Choroid plexus epithelial cell (primary cell): ENCODE measurements at regions not wholly inside any gene's neighbourhood (a gene's known extent, or its start where the extent isn't known, plus 50 kb on each side); places are given as distances from the start of the nearest gene placed in this dataset.

Source experiments
- DNase-seq: peaks from one replicate; pipeline ENCODE4 v3.0.0-alpha.2; 2010; ENCODE audit warnings: low read depth
- H3K4me3 ChIP-seq: 2 replicates; pipeline ENCODE4 v1.5.1; 2011; ENCODE audit warnings: low read depth, mild to moderate bottlenecking, control low read depth, low read length, moderate library complexity
- CTCF ChIP-seq: conservative IDR thresholded peaks from 2 replicates; pipeline ENCODE4 v1.5.1; 2011; ENCODE audit warnings: low read depth, mild to moderate bottlenecking, control low read depth, inconsistent platforms, low read length, moderate library complexity

- no peak for DNase-seq
- TF ChIP-seq CTCF, result no peak
- H3K4me3 ChIP-seq, result no peak overlapping the region
Measured at GRCh38 chr13:53240401-53241025, 211.9 kb downstream of the OLFM4 start.

- DNase-seq, result no peak
- no peak for TF ChIP-seq CTCF
- no peak overlapping the region for H3K4me3 ChIP-seq
Measured at GRCh38 chr13:53241891-53242348, 213.3 kb downstream of the OLFM4 start.

DNA sequence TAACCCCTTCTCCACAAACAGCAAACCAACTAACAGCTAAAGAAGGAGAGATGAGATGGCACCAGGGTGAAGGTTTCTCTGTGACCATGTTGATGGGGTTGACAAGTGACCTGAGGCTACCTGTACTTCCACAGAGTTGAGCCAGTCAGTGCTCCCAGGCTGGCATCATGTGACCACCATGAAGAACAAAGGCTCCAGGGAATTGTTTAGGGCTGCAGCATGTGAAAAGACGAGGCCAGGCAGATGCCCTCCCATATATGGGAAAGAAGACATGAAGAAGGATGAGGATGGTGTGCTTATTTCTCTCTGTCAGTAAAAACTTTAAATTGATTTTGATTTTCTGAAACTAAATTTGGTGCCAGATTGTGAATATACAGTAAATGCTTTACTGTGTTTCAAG is 220.6 kb downstream of the OLFM4 start:
- no peak for TF ChIP-seq CTCF
- no peak overlapping the region for H3K4me3 ChIP-seq
- DNase-seq, result no peak

DNA sequence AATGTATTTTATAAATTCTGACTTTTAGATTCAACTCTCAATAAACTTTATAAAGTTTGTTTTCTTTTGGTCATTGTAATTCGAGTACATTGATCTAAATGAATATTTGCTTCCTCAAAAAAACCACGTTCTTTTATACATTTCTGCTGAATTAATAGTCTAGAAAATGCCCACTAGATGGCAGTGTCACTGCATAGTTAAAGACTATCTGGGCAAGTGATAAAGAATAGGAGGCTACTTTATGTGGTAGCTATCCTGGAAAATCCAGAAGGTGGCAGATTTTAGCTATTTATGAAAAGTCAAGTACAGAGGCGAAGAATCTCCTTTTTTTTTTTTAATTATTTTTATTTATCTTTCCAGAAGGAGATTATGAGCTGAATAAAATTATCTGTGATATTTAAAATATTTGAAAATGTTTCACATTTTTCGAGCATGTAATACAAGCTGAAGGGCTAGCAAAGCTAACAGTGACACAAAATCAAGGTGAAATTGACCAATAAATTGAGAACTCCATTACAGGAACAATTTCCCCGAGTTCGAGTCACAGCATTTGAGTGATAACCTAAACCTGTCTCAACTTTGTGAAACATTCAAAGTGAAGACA is 221.8 kb downstream of the OLFM4 start:
- DNase-seq, result peak; percentile 85
- no peak overlapping the region for H3K4me3 ChIP-seq
- TF ChIP-seq CTCF, result peak; percentile 70

DNA sequence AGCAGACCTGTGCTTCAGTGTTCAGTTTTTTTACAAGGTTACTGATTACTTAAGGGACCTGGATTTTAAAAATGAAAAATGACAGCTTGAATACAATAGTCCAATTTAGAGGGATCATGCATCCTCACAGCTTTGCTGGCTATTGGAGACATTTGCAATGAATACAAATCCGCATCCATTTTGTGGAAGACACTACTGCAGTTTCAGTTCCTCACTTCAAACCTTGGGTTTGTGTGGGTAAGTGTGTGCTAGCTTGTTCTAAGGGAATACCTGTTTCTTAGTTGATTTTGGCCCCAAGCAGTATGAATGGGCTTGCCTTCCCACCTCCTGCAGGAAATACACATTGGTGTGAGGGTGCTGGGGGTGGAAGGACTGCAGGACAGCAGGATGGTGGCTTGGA is 222.4 kb downstream of the OLFM4 start:
- DNase-seq, result no peak
- TF ChIP-seq CTCF, result no peak
- H3K4me3 ChIP-seq, result no peak overlapping the region

GRCh38 chr13:53254500-53254899 is 225.9 kb downstream of the OLFM4 start:
- peak; percentile 0 for DNase-seq
- TF ChIP-seq CTCF, result no peak
- no peak overlapping the region for H3K4me3 ChIP-seq

DNA sequence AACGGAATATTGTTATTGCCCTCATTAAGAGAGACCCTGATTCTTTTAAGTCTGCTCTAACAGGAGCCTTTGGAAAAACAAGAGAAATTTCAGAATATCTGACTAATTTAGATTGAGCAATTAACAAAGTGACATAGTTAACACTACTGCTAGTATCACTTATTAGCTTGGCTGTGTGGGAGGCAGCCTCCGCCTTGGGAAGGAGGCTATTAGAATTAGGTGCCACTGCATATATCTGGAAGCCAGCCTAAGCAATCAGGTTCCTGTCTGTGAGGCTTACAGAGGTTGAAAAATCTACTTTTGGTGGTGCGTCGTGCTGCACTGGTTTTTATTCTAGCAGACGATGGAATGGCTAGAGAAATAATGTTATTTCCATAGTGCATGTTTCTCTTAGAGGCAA is 227.2 kb downstream of the OLFM4 start:
- DNase-seq, result no peak
- TF ChIP-seq CTCF, result no peak
- H3K4me3 ChIP-seq, result no peak overlapping the region
